ENCODE measurements at regions not wholly inside any gene's neighbourhood (a gene's known extent, or its start where the extent isn't known, plus 50 kb on each side); places are given as distances from the start of the nearest gene placed in this dataset.

DNA sequence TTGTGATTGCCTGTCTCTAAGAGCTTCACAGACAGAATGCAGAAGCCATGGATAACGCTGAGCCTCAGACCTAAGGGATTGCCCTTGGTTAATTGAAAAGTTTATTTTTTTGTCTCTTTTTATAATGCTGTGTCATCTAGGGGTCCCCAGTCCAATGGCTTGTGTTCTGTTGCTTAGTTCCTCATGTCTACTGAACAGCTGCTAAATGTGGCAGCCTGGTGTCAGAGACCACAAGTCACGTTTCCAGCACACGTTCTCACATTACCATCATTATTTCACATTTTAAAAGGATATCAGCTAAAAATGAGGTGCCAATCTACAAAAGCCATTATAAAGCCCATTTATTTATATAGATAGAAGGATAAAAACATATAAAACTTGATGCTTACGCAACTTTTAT lies 1362.0 kb downstream of the PCDH9 start:
- TF ChIP-seq CTCF (IDR thresholded peaks at IDR 0.05) (no peak), POLR2AphosphoS5 (IDR thresholded peaks at IDR 0.05) (no peak), EP300 (IDR thresholded peaks at IDR 0.05) (no peak)

All from esophagus muscularis mucosa (tissue), 4 donors.